ENCODE measurements at regions not wholly inside any gene's neighbourhood (a gene's known extent, or its start where the extent isn't known, plus 50 kb on each side); places are given as distances from the start of the nearest gene placed in this dataset.

- intact Hi-C loops (cut with micrococcal nuclease): no loop called here
- H3K4me1 Mint-ChIP-seq: no peaks in the 10 kb centered on the region
- ChIA-PET POLR2A (no interaction called here), CTCF (interaction anchor here (0.6 kb wide), 1 partner anchor 1071 kb away, joined by 3 read pairs; no protein-coding TSS in a partner anchor)
- no peak overlapping the region for H3K4me3 Mint-ChIP-seq
- no peak overlapping the region for H3K27ac Mint-ChIP-seq
- DNase-seq (no peak), ATAC-seq (ENCODE audit: low read depth) (no peak)
- H3K9me3 Mint-ChIP-seq: no peaks in the 10 kb centered on the region
- no peak for TF ChIP-seq CTCF (IDR thresholded peaks at IDR 0.05)
- H3K36me3 Mint-ChIP-seq (ENCODE audit: low read depth): no peaks in the 10 kb centered on the region
- H3K27me3 Mint-ChIP-seq: peaks cover 5% of the 10 kb centered on the region
Measured at GRCh38 chr1:67522793-67523192, 92.6 kb upstream of the SERBP1 start.

GRCh38 chr1:67524143-67525052 lies 94.2 kb upstream of the SERBP1 start:
- CTCF ChIA-PET: interaction anchor here (1.1 to 1.2 kb wide), 2 partner anchors 236 to 244 kb away, joined by 3 to 5 read pairs; no protein-coding TSS in a partner anchor

GRCh38 chr1:67525053-67525760 lies 95.0 kb upstream of the SERBP1 start:
- Mint-ChIP-seq H3K27ac (no peak overlapping the region), H3K27me3 (peaks cover 5% of the 10 kb centered on the region), H3K36me3 (ENCODE audit: low read depth) (no peaks in the 10 kb centered on the region), H3K9me3 (no peaks in the 10 kb centered on the region), H3K4me1 (no peaks in the 10 kb centered on the region), H3K4me3 (no peak overlapping the region)
- no peak for TF ChIP-seq CTCF (IDR thresholded peaks at IDR 0.05)
- intact Hi-C loops (cut with micrococcal nuclease): no loop called here
- ChIA-PET POLR2A (no interaction called here), CTCF (interaction anchor here (1.1 to 1.2 kb wide), 2 partner anchors 235 to 243 kb away, joined by 3 to 5 read pairs; no protein-coding TSS in a partner anchor)
- DNase-seq (no peak), ATAC-seq (ENCODE audit: low read depth) (no peak)

More at GRCh38 chr1:67524143-67525052, 94.2 kb upstream of the SERBP1 start:
- DNase-seq (no peak), ATAC-seq (ENCODE audit: low read depth) (no peak)
- POLR2A ChIA-PET: no interaction called here
- peaks cover 5% of the 10 kb centered on the region for H3K27me3 Mint-ChIP-seq
- H3K4me1 Mint-ChIP-seq: no peaks in the 10 kb centered on the region
- H3K36me3 Mint-ChIP-seq (ENCODE audit: low read depth): no peaks in the 10 kb centered on the region
- intact Hi-C loops (cut with micrococcal nuclease): no loop called here
- no peak overlapping the region for H3K4me3 Mint-ChIP-seq
- no peak overlapping the region for H3K27ac Mint-ChIP-seq
- TF ChIP-seq CTCF (IDR thresholded peaks at IDR 0.05): no peak
- no peaks in the 10 kb centered on the region for H3K9me3 Mint-ChIP-seq

DNA sequence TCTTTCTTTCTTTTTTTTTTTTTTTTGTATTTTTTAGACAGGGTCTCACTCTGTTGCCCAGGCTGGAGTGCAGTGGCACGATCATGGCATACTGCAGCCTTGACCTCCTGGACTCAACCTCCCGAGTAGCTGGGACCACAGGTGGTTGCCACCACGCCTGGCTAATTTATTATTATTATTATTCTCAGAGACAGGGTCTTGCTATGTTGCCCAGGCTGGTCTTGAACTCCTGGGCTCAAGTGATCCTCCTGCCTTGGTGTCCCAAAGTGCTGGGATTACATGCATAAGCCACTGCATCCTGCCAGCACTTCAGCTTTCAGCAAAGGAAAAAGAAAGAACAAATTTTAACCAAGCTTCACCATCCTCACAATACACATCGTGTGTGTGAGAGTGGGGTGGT lies 97.9 kb upstream of the SERBP1 start:
- DNase-seq (no peak), ATAC-seq (ENCODE audit: low read depth) (no peak)
- ChIA-PET POLR2A (no interaction called here), CTCF (interaction anchor here (1.0 to 14.1 kb wide), 2 partner anchors 10 to 230 kb away, joined by 3 to 169 read pairs; no protein-coding TSS in a partner anchor)
- H3K4me1 Mint-ChIP-seq: no peaks in the 10 kb centered on the region
- intact Hi-C loops (cut with micrococcal nuclease): no loop called here
- H3K36me3 Mint-ChIP-seq (ENCODE audit: low read depth): no peaks in the 10 kb centered on the region
- H3K4me3 Mint-ChIP-seq: no peak overlapping the region
- no peak overlapping the region for H3K27ac Mint-ChIP-seq
- H3K9me3 Mint-ChIP-seq: peaks cover 2% of the 10 kb centered on the region
- TF ChIP-seq CTCF (IDR thresholded peaks at IDR 0.05): no peak
- H3K27me3 Mint-ChIP-seq: peaks cover 1% of the 10 kb centered on the region

GRCh38 chr1:67530071-67530470 lies 99.9 kb upstream of the SERBP1 start:
- Mint-ChIP-seq H3K27me3 (no peaks in the 10 kb centered on the region), H3K4me1 (no peaks in the 10 kb centered on the region), H3K27ac (no peak overlapping the region), H3K36me3 (ENCODE audit: low read depth) (no peaks in the 10 kb centered on the region), H3K9me3 (peaks cover 2% of the 10 kb centered on the region), H3K4me3 (no peak overlapping the region)
- ATAC-seq (ENCODE audit: low read depth) (no peak), DNase-seq (no peak)
- TF ChIP-seq CTCF (IDR thresholded peaks at IDR 0.05): no peak
- intact Hi-C loops (cut with micrococcal nuclease): loop anchor here (10.0 kb wide), 1 partner anchor 585 kb away; no protein-coding TSS in a partner anchor
- CTCF ChIA-PET: interaction anchor here (14.1 kb wide), 1 partner anchor 228 kb away, joined by 169 read pairs; no protein-coding TSS in a partner anchor
- POLR2A ChIA-PET: no interaction called here

Data from activated B cell treated with CpG ODN at 0.5 μM for 24 hours (primary cell).